MM.1S (cell line): ENCODE measurements at regions not wholly inside any gene's neighbourhood (a gene's known extent, or its start where the extent isn't known, plus 50 kb on each side); places are given as distances from the start of the nearest gene placed in this dataset.

Experiments used
- DNase-seq: peaks from one replicate; pipeline ENCODE4 v3.0.0-alpha.2; 2015
- H2AFZ ChIP-seq: fragments of 300-600 bp; sonication (generic); 2 replicates; pipeline ENCODE4 v1.6.0; 2016; ENCODE audit warnings: antibody characterized with exemption, low read length
- H3F3A ChIP-seq: fragments of 300-600 bp; sonication (generic); 2 replicates; pipeline ENCODE4 v1.6.1; 2016; ENCODE audit warnings: mild to moderate bottlenecking, antibody characterized with exemption, low read length, moderate library complexity, mixed read lengths; ENCODE audit not compliant: insufficient read depth
- H3K27ac ChIP-seq: fragments of 300-600 bp; sonication (generic); 2 replicates; pipeline ENCODE4 v1.5.1; 2016; ENCODE audit warnings: mild to moderate bottlenecking, low read length
- H3K27me3 ChIP-seq: fragments of 300-600 bp; sonication (generic); replicated peaks from 2 replicates; pipeline ENCODE4 v1.6.0; 2016; ENCODE audit warnings: low read length; ENCODE audit not compliant: insufficient read depth
- H3K36me3 ChIP-seq: fragments of 300-600 bp; sonication (generic); replicated peaks from 2 replicates; pipeline ENCODE4 v1.6.1; 2016; ENCODE audit warnings: mild to moderate bottlenecking, low read length, mixed read lengths; ENCODE audit not compliant: insufficient read depth
- H3K4me1 ChIP-seq: fragments of 300-600 bp; sonication (generic); 2 replicates; pipeline ENCODE4 v1.6.1; 2016; ENCODE audit warnings: low read length, mixed read lengths
- H3K4me2 ChIP-seq: fragments of 300-600 bp; sonication (generic); 2 replicates; pipeline ENCODE4 v1.6.0; 2016; ENCODE audit warnings: low read depth, low read length
- H3K4me3 ChIP-seq: fragments of 300-600 bp; sonication (generic); 2 replicates; pipeline ENCODE4 v1.5.1; 2016; ENCODE audit warnings: low read length, mixed read lengths
- H3K79me2 ChIP-seq: fragments of 300-600 bp; sonication (generic); 2 replicates; pipeline ENCODE4 v1.6.1; 2016; ENCODE audit warnings: mixed run types, low read length, mixed read lengths
- H3K9ac ChIP-seq: fragments of 300-600 bp; sonication (generic); 2 replicates; pipeline ENCODE4 v1.6.1; 2016; ENCODE audit warnings: low read length, mixed read lengths
- H3K9me2 ChIP-seq: fragments of 300-600 bp; sonication (generic); replicated peaks from 2 replicates; pipeline ENCODE4 v1.6.1; 2016; ENCODE audit warnings: mild to moderate bottlenecking, low read length, mixed read lengths; ENCODE audit not compliant: insufficient read depth
- H3K9me3 ChIP-seq: fragments of 300-600 bp; sonication (generic); replicated peaks from 2 replicates; pipeline ENCODE4 v1.6.1; 2016; ENCODE audit warnings: mild to moderate bottlenecking, low read length, mixed read lengths; ENCODE audit not compliant: insufficient read depth
- H4K20me1 ChIP-seq: fragments of 300-600 bp; sonication (generic); 2 replicates; pipeline ENCODE4 v1.6.1; 2016; ENCODE audit warnings: mild to moderate bottlenecking, low read length, moderate library complexity, mixed read lengths; ENCODE audit not compliant: insufficient read depth
- CTCF ChIP-seq: fragments of 300-600 bp; sonication (generic); IDR thresholded peaks from 2 replicates; pipeline ENCODE4 v1.5.1; 2016; ENCODE audit warnings: antibody characterized with exemption, low read length, mixed read lengths
- EZH2 ChIP-seq: fragments of 300-600 bp; sonication (generic); optimal IDR thresholded peaks from 2 replicates; pipeline ENCODE3; 2017; ENCODE audit warnings: low read depth, mild to moderate bottlenecking, antibody characterized with exemption, low read length, mixed read lengths
- EZH2phosphoT487 ChIP-seq: fragments of 300-600 bp; sonication (generic); IDR thresholded peaks from 2 replicates; pipeline ENCODE4 v1.6.1; 2018; ENCODE audit warnings: antibody characterized with exemption, low read length

- H3K36me3 ChIP-seq = no peaks in the 10 kb centered on the region
- no peaks in the 10 kb centered on the region for H3K79me2 ChIP-seq
- no peak overlapping the region for H3K4me2 ChIP-seq
- no peak overlapping the region for H2AFZ ChIP-seq
- H3K27me3 ChIP-seq = no peaks in the 10 kb centered on the region
- H4K20me1 ChIP-seq = no peaks in the 10 kb centered on the region
- no peak for DNase-seq
- TF ChIP-seq EZH2 = no peak
- no peak for TF ChIP-seq CTCF
- no peak for TF ChIP-seq EZH2phosphoT487
- H3K27ac ChIP-seq = no peak overlapping the region
- H3K4me1 ChIP-seq = no peaks in the 10 kb centered on the region
- no peaks in the 10 kb centered on the region for H3K9me2 ChIP-seq
- H3F3A ChIP-seq = no peaks in the 10 kb centered on the region
- H3K9ac ChIP-seq = no peak overlapping the region
- no peak overlapping the region for H3K4me3 ChIP-seq
- H3K9me3 ChIP-seq = no peaks in the 10 kb centered on the region
These were observed 95.6 kb downstream of the RRAGB start for GRCh38 chrX:55813150-55813549.

GRCh38 chrX:55815546-55815945, 98.0 kb downstream of the RRAGB start:
- TF ChIP-seq CTCF (no peak), EZH2 (no peak), EZH2phosphoT487 (no peak)
- no peaks in the 10 kb centered on the region for H3K9me3 ChIP-seq
- no peaks in the 10 kb centered on the region for H4K20me1 ChIP-seq
- no peak overlapping the region for H3K4me3 ChIP-seq
- H3K36me3 ChIP-seq = no peaks in the 10 kb centered on the region
- DNase-seq = no peak
- no peaks in the 10 kb centered on the region for H3K9me2 ChIP-seq
- no peaks in the 10 kb centered on the region for H3K79me2 ChIP-seq
- H3F3A ChIP-seq = no peaks in the 10 kb centered on the region
- H3K4me2 ChIP-seq = no peak overlapping the region
- H3K4me1 ChIP-seq = no peaks in the 10 kb centered on the region
- H3K27ac ChIP-seq = no peak overlapping the region
- no peak overlapping the region for H3K9ac ChIP-seq
- H3K27me3 ChIP-seq = no peaks in the 10 kb centered on the region
- no peak overlapping the region for H2AFZ ChIP-seq

GRCh38 chrX:55816023-55816422, 98.5 kb downstream of the RRAGB start:
- Histone ChIP-seq H4K20me1 (no peaks in the 10 kb centered on the region), H3K4me1 (no peaks in the 10 kb centered on the region), H3K79me2 (no peaks in the 10 kb centered on the region), H3K27ac (no peak overlapping the region), H3F3A (no peaks in the 10 kb centered on the region), H3K9me3 (no peaks in the 10 kb centered on the region), H3K9me2 (no peaks in the 10 kb centered on the region), H3K27me3 (no peaks in the 10 kb centered on the region), H2AFZ (no peak overlapping the region), H3K36me3 (no peaks in the 10 kb centered on the region), H3K4me2 (no peak overlapping the region), H3K9ac (no peak overlapping the region), H3K4me3 (no peak overlapping the region)
- TF ChIP-seq EZH2phosphoT487 = no peak
- TF ChIP-seq EZH2 = no peak
- no peak for TF ChIP-seq CTCF
- no peak for DNase-seq
